HG02678 (cell line): ENCODE measurements at regions not wholly inside any gene's neighbourhood (a gene's known extent, or its start where the extent isn't known, plus 50 kb on each side); places are given as distances from the start of the nearest gene placed in this dataset.
A peak's percentile ranks its signal among the peaks of the same experiment; 100 is the strongest.

Experiments
- ATAC-seq: cut with Tn5 transposase; IDR thresholded peaks from one replicate; pipeline ENCODE4 v1.9.1; 2021; ENCODE audit warnings: mild to moderate bottlenecking, moderate library complexity; ENCODE audit not compliant: unreplicated experiment

DNA sequence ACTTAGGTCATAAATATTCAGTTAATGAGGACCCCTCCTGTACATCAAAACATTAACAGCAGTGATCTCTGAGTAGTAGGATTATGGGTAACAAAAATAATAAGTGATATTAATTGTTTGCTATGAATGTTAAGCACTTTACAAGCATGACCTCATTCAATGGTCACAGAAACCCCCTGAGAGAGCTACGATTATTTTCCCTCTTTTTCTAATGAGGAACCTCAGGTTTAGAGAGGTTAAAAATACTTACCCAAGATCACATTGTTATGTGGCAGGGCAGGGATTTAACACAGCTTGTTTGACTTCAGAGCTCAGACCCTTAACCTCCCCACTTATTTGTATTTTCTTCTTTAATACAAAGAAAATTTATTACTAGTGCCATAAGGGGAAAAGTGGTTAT, 228.2 kb downstream of the TBL1XR1 start:
- ATAC-seq, result no peak

DNA sequence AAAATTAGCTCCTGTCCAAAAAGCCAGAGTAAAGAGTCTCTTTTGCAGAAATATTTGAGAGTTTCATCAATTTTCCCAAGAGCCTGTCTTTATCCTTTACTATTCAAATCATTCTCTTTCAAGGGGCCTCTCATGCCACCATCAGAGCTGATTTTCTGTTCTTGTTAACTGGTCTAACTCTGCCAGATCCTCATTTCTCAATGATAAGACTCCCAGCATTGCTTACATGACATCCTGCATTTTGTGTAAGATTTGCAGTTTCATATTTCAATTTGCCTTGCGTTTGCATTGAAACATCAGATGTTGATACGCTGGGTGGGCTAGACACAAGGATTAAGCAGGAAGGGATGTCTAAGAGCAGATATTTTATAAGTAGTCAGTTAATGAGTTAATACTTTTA, 228.7 kb downstream of the TBL1XR1 start:
- no peak for ATAC-seq

DNA sequence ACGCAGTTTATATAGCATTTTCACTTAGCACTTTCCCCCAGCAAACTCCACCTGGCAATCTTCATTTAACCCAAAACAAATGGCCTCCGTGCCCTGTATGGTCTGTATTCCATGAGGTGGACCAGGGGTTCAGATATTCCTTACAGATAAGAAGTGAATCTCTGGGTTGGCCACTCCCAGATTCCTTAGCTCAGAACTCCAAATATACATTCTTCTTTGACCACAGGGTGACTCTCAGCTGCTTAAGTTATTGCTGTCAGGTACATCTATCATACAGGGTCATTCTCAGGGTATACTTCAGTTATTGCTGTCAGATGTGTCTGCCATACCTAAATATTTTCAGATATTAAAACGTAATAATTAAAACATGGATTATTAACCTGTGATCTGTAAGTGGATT, 229.8 kb downstream of the TBL1XR1 start:
- ATAC-seq, result no peak

DNA sequence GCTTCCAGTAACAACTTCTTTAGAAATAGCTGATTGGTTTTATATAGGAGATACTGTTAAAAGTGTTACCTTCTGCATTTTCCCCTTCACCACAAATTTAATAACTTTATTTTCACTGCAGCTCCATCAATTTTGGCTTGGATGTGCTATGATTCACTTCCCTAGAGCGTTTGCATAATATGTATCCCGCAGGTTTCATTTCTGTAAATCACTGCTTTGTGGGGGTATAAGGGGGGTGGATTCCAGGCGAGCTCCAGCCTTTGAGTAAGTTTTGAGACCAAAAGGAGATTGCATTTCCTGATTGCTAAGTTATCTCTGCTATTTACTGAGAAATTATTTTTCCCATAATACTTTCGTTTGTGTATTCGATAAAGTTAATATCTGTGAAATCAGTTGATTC, 232.6 kb downstream of the TBL1XR1 start:
- ATAC-seq, result no peak

DNA sequence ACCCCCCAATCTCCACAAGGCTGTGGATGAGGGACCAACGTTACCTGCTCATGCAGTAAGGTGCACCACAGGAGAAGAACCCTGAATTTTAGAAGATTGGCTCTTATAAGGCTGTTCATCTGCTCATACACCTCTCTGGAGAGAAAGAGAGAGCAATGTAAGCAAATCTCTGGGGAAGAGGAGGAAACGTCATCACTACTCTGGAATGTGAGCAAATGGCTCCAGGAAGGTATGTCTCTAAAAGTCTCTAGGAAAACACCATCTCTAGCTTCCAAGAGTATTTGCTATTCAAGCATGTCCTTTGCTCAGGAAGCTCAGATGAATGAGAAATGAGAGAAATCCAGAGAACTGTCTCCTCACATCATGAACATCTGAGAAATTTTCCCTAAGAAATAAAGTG, 235.4 kb downstream of the TBL1XR1 start:
- ATAC-seq, result no peak

DNA sequence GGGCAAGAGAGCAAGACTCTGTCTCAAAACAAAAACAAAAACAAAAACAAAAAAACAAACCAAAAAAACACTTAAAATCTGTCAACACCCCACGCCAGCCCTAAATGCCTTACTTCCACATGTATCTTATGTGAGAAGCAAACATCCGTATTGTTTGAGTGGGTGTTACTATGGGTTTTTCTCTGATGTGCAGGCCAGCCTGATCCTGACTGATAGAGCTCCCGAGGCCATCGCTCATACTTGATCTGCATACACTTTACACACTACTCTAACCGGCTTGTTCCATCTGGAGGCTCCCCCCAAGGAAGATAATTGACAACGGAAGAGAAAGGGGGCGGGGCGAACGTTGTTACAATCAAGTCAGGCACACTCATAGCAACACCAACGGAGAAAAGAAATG, 237.4 kb downstream of the TBL1XR1 start:
- ATAC-seq, result no peak

DNA sequence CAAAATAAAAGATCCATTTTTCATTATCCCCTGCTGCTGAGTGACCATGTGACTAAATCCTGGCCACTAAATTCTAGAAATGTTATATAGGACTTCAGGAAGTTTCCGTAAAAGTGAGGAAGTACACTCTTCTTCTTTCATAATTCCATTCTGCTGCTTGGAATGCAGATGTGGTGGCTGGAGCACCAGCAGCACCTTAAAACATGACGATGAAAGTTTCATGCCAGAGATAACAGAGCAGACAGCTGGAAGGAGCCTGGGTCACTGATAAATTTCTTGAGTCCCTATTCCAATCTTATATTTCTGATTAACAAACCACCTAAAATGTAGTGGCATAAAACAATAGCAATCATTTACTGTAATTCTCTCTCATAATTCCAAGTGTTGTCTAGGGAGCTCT, 238.7 kb downstream of the TBL1XR1 start:
- ATAC-seq, result no peak

DNA sequence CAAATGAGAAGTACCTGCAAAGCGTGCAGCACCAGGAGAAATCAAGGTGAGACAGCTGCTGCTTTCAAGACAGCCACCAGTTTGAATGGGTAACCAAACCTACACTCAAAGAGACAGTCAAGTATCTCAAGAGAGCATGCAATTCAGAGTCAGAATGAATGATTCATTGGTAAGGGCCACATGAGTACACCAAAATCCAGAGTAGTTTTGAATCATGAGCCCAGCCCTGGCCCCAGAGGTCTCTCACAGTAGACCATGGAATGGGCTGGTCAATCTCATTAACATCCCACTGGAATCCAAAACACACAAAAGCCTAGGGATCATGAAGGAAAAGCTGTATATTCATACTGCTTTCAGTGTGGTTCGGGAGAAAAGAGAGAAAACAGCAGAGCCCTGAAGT, 242.8 kb downstream of the TBL1XR1 start:
- ATAC-seq, result no peak

DNA sequence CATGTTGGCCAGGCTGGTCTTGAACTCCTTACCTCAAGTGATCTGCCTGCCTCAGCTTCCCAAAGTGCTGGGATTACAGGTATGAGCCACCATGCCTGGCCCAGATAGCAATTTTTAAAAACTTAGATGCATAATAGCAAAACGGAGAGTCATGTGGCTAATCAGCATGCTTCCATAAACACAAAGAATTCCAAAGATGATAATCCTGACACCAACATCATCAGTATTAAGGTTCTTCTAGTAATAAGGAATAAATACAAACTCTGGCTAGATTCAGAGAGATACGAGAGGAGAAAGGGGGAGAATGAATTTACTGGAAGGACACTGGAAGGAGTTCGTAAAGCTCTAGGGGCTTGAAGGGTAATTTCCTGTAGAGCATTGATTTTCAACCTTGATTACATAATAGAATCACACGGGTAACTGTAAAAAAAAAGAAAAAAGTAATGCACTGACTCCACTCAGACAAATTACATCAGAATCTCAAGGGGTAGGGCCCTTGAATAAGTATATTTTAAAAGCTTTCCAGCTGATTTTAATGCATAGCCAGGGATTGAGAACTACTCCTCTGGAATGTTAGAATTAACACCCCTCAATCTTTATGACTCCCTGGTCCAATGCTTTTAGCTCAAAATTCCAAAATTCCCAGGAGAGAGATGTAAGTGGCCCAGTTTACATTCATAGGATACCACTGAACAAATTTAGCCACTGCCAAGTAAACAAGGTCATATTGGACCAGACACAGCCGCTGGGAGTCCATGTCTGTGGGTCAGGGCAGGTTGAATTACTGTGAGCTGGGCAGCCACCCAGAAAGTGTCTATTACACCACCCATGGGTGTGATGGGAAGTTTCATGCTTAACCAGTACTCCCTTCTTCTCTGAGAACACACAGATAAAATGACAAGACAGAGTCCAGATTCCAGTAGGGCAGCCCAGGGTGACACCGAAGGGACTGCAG, 243.9 kb downstream of the TBL1XR1 start:
- no peak for ATAC-seq

DNA sequence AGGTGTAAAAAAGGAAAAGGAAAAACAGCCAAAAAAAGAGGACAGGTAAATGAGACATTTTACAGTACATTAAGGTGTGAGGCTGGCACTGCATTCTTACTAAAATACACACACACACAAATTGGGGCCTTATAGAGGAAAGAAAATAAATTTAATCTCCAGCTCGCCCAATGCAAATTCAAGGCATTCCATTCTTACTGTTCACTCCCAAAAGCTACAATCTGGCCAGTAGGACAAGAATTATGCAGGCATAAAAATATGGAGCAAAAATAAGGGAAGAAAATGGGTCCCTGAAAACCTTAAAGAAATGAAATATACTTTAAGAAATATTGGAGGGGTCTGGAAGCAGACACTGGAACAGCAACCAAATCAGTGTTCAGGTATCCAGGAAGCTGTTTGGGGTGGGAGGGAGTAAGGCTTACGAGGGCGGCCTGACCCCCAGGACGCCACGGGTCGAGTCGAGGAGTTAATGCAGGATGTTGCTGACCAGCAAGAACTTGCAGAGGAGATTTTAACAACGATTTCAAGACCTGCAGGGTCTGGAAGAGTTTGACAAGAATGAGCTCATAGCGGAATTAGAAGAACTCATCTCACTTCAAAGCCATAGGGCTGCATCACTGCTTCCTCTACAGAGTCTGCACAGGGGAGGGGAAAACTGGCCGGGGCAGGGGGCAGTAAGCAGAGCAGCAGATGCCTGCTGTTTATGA, 245.5 kb downstream of the TBL1XR1 start:
- no peak for ATAC-seq

DNA sequence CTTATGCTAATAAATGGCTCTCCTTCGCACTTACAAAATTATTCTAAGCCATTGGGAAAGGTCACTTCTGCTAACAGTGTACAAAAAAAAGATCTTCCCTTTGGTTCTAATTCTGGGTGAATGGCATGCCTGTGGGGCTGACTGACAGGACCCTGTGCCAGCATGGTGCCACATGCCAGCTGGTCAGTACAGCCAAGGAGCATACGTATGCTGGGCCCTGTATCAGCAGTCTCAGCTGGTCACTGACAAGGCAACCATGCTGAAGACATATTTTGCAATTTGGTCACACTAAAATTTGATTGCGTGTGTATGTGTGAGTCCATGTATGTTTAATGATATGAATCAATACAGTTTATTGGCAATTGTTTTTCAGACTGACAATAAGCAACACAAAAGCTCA, 246.1 kb downstream of the TBL1XR1 start:
- no peak for ATAC-seq

DNA sequence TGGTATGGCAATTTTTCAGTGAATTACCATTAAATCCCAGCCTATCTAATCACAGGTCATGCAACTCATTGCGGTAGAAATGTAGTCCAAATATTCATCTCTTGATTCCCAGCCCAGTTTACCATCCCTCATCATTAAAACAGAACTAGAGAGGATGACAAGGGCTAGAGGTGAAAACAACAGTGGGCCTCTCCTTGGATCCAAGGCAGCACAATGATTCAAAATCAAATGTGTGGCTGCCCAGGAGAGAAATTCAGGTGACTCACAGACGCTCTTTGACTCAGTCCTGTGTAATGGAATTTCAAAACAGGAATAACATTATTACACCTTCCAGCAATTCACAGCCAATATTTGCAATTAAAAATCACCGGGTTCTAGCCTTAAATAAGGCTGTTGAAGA, 246.5 kb downstream of the TBL1XR1 start:
- no peak for ATAC-seq

DNA sequence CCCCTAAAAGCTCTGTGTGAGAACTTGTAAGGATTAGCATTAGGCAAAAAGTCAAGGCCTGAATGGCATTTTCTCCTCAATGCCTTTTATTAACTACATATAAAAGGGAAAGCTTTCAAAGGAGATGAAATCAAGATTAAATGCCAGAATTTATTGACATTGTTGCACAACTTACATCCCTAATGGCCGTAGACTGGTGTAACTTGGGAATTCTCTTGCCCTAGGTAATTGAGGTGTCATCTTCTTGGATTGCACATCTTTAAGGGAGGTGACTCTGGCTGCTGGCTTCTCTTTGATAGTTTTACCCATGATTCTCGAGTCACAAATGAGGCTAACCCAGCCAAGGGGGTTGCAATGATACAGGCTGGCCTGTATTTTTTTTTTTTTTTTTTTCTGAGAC, 249.1 kb downstream of the TBL1XR1 start:
- ATAC-seq, result no peak

DNA sequence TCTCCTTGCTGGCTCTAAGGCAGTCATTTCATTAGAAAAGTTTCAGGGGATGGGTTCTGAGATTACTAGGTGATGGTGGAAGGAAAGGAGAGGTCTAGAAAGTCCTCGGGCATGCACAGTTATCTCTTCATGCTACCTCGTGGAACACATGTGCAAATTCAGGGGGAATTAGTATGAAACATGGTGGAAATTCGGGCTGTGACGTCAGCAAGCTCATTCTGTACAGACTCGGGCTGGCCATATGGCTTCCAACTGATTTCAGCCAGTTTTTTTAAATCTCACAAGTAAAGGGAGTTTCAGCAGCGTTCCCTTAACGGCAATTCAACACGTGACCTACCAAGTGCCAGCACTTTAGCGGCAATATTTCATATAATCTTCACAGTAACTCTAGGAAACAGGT, 251.1 kb downstream of the TBL1XR1 start:
- ATAC-seq, result no peak

DNA sequence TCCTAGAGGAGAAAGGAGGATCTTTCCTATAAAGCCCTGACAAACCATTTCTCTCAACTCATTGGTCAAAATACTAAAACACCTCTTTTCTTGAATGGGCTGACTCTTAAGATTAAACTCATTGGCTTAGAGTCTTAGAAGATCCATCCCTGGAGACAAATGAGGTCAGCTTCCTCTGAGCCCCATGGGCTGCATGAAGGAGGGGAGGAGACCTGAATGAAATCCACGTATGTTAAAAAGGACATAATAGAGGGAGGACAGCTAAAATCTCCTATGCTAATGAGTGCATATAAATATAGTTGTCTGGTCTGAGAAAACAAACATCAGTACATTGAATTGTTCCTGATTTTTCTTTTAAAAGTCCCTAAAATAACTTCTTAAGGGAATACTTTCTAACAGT, 255.0 kb downstream of the TBL1XR1 start:
- ATAC-seq, result no peak

DNA sequence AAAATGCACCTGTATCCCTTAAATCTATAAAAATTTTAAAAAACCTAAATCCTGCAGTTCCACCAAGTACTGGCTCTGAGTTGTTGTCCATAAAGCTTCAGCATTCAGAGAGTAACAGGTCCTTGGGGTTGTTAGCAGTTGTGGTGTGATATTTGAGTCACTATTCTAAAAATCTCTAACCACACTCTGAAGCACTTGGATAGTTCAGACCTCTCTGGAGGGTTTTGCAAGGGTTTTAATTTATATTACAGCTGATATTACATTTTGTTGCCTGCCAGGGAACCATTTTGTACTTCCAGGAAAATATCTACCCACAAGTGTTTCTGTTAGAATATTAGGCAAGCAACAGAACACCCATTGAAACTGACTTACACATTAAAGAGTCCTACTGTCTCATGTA, 255.6 kb downstream of the TBL1XR1 start:
- ATAC-seq, result no peak

DNA sequence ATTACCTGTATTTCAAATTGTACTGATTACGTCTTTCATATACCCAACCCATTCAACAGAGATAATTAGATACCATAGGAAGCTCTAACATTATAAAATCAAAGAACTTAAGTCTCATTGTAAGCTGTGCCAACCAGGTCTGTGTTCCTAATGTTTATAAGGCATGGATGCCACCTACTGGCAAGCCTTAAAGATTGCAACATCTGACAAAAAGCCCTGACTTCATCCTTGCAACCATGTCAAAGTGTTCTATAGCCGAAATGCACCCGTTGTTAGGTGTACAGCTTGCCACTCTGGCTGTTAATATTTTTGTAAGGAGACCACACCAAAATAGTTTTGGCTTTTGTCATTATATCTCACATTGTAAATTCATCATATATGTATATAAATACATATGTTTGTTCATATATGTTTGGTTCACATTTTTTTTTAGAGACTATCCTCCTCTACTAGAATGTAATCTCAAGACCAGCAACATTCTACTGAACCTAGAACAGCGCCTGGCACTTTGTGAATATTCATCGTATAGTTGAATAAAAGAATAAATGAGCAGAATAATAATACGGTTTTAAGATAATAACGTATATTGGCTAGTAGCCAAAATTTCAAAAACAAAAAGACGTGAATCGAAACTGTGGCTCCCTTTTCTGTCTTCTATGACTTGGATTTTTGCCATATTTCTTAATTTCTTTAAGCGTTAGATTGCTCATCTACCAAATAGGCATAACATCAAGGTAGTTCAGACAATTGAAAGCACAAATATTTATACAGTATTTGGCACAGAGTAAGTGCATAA, 258.1 kb downstream of the TBL1XR1 start:
- ATAC-seq, result peak; percentile 98

DNA sequence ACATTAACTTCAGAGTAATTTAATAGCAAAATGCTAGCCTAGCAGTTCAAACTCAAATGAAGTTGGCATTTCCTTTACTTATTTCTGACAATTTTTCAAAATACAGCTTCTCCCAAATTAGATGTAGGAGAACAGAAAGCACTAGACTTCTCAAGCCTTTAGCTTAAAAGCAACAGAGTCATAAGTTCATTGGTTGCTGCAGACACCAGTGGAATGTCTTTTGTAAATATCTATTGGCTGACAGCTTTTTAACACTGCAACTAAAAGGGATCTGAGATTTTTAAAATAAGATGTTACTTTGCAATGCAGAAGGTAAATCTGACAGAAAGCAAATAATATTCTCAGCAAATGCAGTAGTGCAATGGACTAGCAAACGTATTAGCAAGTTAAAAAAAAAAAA, 259.3 kb downstream of the TBL1XR1 start:
- no peak for ATAC-seq

DNA sequence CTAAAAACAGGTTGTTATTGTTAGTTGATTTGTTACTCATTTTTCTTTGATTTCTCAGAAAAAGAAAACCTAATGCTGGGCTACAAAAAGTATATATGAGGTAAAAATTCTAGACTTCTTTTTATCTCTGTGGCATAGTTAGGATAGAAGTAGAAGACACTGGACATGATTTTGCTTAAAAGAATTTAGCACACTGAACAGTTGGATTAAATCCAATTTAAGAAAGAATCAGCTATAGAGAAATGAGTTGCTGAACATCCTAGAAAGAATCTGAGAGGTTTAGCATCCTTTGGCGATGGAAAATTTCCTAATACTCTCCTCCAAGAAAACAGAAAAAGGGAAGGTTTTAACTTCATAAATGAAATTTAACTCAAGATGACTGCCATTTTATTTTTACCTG, 259.7 kb downstream of the TBL1XR1 start:
- no peak for ATAC-seq

DNA sequence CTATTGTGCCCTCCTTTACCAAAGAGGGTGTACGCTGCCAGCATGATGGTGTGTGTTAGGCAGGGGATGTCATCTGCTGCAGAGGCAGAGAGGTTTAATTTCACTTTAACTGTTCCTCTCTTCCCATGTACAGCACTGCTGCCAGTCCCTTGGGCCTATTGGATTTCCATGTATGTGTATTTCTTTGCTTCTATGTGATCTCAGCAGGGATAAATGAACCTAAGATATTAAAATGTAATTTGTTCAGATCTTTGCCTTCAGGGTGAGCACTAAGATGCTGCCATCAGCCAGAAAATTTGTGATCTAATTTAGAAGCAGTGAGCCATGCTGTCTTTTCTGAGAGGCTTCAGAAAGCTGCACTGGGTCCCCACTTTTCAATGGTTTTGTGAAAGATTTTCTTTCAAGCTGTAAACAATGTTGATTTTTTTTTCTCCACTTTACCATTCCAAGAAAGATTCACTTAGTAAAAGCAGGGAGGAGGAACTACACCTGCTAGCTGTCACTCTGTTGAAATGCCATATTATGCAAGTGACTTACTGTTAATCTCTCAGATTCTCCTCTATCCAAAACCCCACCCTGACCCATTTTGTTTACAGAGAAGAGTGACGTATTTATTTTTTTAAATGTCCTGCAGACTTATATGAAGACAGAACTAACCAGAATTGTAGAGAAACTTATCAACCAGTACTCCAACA, 261.9 kb downstream of the TBL1XR1 start:
- no peak for ATAC-seq

DNA sequence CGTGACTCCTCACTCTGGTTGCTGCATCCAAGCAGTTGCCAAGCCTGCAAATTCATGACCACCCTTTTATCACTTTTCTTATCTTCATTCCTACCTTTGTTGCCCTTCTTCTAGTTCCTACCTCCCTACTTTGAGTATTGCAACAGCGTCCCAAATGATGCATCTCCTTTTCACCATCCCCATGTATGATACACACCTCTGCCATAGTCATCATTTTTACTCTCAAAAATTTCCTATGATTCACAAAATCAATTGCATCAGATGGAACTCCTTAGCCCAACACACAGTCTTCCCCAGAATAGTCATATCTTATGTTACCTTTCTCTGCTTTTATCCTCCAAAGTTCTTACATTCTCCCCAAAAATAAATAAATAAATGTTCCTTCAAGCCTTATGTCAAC, 262.6 kb downstream of the TBL1XR1 start:
- ATAC-seq, result no peak
